BJ (cell line): ENCODE measurements at regions not wholly inside any gene's neighbourhood (a gene's known extent, or its start where the extent isn't known, plus 50 kb on each side); places are given as distances from the start of the nearest gene placed in this dataset.

ENCODE experiments used
- CTCF ChIA-PET: fragments of 350-600 bp; formaldehyde crosslinking; extraction: SDS; loops from one replicate; lab custom pipeline; 2021; ENCODE audit warnings: antibody characterized with exemption, inconsistent platforms; lab: Yijun Ruan, JAX
- POLR2A ChIA-PET: fragments of 300-600 bp; sonication (Branson Sonifier 250); formaldehyde crosslinking; extraction: SDS; loops from one replicate; lab custom pipeline; 2021; ENCODE audit warnings: antibody characterized with exemption; lab: Charles Lee
- DNase-seq: peaks from one replicate; pipeline ENCODE4 v3.0.0-alpha.2; 2011; ENCODE audit warnings: low read depth
- H3K27me3 ChIP-seq: 2 replicates; pipeline ENCODE4 v1.6.0; 2011; ENCODE audit warnings: low read length; ENCODE audit not compliant: control insufficient read depth, insufficient read depth
- H3K36me3 ChIP-seq: 2 replicates; pipeline ENCODE4 v1.5.1; 2011; ENCODE audit warnings: low read length; ENCODE audit not compliant: control insufficient read depth, insufficient read depth
- H3K4me3 ChIP-seq: 2 replicates; pipeline ENCODE4 v1.5.1; 2011; ENCODE audit warnings: low read depth, mild to moderate bottlenecking, control low read depth, low read length
- TF ChIP-seq, protein P1 (sequence below): IDR thresholded peaks from 2 replicates; pipeline ENCODE4 v1.5.1; 2011; ENCODE audit warnings: low read depth, mild to moderate bottlenecking, control low read depth, inconsistent platforms, low read length, moderate library complexity; ENCODE audit not compliant: insufficient read depth

DNA sequence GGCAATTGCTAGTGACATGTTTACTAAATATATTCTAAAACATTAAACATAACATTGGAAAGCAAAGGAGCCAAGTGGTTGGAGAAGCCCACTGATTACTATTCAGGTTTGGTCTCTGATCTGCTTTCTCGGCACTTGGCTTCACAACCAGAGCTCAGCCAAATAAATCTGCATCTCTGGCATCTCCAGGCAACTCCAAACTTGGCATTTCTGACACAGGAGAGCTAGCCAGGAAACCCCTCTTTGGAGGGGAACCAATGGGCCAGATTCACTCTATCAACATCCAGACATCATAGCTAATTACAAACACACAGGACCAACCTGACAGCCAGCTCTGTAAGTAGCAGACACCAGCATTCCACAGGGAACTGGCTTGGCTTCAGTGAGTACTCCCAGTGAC lies 150.3 kb upstream of the ETAA1 start:
- Histone ChIP-seq H3K4me3 (no peak overlapping the region), H3K36me3 (no peaks in the 10 kb centered on the region), H3K27me3 (no peaks in the 10 kb centered on the region)
- TF ChIP-seq, protein P1, sequence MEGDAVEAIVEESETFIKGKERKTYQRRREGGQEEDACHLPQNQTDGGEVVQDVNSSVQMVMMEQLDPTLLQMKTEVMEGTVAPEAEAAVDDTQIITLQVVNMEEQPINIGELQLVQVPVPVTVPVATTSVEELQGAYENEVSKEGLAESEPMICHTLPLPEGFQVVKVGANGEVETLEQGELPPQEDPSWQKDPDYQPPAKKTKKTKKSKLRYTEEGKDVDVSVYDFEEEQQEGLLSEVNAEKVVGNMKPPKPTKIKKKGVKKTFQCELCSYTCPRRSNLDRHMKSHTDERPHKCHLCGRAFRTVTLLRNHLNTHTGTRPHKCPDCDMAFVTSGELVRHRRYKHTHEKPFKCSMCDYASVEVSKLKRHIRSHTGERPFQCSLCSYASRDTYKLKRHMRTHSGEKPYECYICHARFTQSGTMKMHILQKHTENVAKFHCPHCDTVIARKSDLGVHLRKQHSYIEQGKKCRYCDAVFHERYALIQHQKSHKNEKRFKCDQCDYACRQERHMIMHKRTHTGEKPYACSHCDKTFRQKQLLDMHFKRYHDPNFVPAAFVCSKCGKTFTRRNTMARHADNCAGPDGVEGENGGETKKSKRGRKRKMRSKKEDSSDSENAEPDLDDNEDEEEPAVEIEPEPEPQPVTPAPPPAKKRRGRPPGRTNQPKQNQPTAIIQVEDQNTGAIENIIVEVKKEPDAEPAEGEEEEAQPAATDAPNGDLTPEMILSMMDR = no peak
- POLR2A ChIA-PET = no interaction called here
- CTCF ChIA-PET = no interaction called here
- DNase-seq = no peak

DNA sequence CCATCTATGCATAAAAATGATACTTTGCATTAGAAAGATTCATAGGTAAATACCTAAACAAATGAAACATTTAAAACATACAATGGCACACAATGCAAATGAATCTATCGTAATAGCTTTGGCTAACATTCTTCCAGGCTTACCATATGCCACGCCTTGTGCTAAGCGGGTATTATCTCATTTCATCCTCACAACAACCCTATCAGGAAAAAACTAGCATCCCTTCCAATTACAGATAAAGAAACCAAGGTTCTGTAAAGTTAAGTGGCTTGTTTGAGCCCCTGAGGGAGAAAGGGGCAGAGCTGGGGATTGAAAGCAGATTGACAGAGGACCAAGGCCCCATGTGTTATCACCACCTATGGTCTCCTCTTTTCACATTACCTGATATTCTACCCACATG lies 145.4 kb upstream of the ETAA1 start:
- TF ChIP-seq, protein P1 = no peak
- Histone ChIP-seq H3K36me3 (no peaks in the 10 kb centered on the region), H3K27me3 (no peaks in the 10 kb centered on the region), H3K4me3 (no peak overlapping the region)
- DNase-seq = no peak
- ChIA-PET CTCF (interaction anchor here (0.8 to 1.5 kb wide), 2 partner anchors 166 to 823 kb away, joined by 3 read pairs; no protein-coding TSS in a partner anchor), POLR2A (no interaction called here)

DNA sequence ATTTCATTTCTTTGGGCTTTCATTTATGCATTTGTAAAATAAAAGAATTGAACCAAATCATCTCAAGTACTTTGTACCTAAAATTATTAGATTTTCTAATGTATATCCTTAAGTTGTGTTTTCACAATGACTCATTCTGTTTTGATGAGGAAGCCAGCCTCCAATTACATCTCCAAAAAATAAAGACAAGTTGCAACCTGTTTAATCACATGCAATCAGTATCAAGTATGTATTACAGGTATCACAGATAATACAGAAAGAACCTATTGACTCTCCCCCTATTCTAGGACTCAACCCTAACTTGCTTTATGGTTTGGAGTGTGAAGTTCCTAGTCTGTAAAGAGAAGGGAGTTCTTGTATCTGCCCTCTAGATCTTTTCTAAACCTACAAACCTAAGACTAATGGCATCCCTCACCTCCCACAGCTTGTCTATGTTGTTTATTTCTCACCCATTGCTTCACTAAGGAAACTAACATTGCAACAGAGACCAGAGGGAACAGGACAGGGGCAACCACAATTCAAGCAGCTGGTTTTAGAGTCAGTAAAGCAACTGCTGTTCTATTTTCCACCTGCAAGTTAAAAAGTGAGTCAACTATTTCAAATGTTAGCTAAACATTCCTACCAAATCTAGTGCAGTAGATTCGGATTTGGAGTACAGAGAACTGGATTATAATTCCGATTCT lies 141.1 kb upstream of the ETAA1 start:
- POLR2A ChIA-PET = no interaction called here
- DNase-seq = peak; percentile 38
- TF ChIP-seq, protein P1 = no peak
- Histone ChIP-seq H3K36me3 (no peaks in the 10 kb centered on the region), H3K4me3 (no peak overlapping the region), H3K27me3 (no peaks in the 10 kb centered on the region)
- CTCF ChIA-PET = no interaction called here

DNA sequence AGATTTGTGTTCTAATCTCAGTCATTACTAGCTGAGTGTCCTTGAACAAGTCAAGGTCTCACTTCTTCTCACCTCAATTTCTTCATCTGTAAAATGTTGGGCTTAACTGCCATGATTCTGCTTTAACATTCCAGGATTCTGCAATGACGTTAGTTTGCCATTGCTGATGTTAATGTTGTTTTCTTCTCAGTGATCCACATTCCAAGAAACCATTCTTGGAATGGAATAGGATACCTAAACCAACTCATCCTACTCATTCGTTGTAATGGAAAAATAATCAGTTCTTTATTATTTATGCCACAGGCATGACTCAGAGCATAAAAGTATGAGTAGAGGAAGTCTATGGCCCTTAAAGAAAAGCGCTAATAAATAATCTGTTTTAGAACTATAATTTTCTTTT lies 140.2 kb upstream of the ETAA1 start:
- TF ChIP-seq, protein P1 = no peak
- ChIA-PET CTCF (no interaction called here), POLR2A (interaction anchor here (0.7 kb wide), 1 partner anchor 52 kb away, joined by 10 read pairs; no protein-coding TSS in a partner anchor)
- Histone ChIP-seq H3K36me3 (no peaks in the 10 kb centered on the region), H3K4me3 (no peak overlapping the region), H3K27me3 (no peaks in the 10 kb centered on the region)
- peak; percentile 25 for DNase-seq

DNA sequence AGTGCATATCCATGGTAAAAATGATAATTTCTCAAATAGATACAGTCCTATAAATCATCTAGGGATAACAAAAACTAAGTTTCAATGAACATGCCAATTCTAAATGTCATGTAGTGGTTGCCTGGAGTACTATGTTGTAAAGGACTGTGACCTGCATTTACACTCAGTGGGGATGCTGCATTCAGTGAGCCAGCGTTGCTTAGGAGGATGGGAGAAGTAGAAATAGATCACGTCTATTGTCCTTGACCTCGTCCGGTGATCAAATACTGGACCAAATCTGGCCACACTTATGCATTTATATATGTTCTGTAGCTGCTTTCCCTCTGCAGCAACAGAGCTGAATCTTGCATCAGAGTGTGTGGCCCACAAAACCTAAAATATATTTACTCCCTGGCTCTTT lies 139.0 kb upstream of the ETAA1 start:
- no peak for DNase-seq
- H3K4me3 ChIP-seq = no peak overlapping the region
- ChIA-PET POLR2A (no interaction called here), CTCF (interaction anchor here (1.2 kb wide), 1 partner anchor 9 kb away, joined by 4 read pairs; no protein-coding TSS in a partner anchor)
- H3K27me3 ChIP-seq = no peaks in the 10 kb centered on the region
- TF ChIP-seq, protein P1 = no peak
- H3K36me3 ChIP-seq = no peaks in the 10 kb centered on the region
